GM18505 (cell line): ENCODE measurements at regions not wholly inside any gene's neighbourhood (a gene's known extent, or its start where the extent isn't known, plus 50 kb on each side); places are given as distances from the start of the nearest gene placed in this dataset.

Source experiments
- ATAC-seq: cut with Tn5 transposase; IDR thresholded peaks from one replicate; pipeline ENCODE4 v1.9.1; 2021; ENCODE audit not compliant: unreplicated experiment
- POLR2A ChIP-seq: IDR thresholded peaks from 4 replicates; pipeline ENCODE4 v1.6.1; 2011; ENCODE audit warnings: borderline replicate concordance; ENCODE audit not compliant: insufficient read depth, insufficient read length; ENCODE audit errors: extremely low read depth

- no peak for ATAC-seq
- TF ChIP-seq POLR2A: no peak
Observed at GRCh38 chr2:186024921-186025320, 286.3 kb downstream of the FSIP2 start.

GRCh38 chr2:186027922-186028321 is 289.3 kb downstream of the FSIP2 start:
- ATAC-seq: peak; percentile 83
- no peak for TF ChIP-seq POLR2A

- ATAC-seq: no peak
- TF ChIP-seq POLR2A: no peak
Observed at GRCh38 chr2:186031229-186031628, 292.6 kb downstream of the FSIP2 start.

GRCh38 chr2:186032102-186032738 is 293.6 kb downstream of the FSIP2 start:
- TF ChIP-seq POLR2A: no peak
- no peak for ATAC-seq

- no peak for TF ChIP-seq POLR2A
- ATAC-seq: no peak
Observed at GRCh38 chr2:186032930-186033329, 294.3 kb downstream of the FSIP2 start.

GRCh38 chr2:186033541-186033940 is 294.9 kb downstream of the FSIP2 start:
- no peak for ATAC-seq
- TF ChIP-seq POLR2A: no peak

GRCh38 chr2:186036862-186037449 is 298.4 kb downstream of the FSIP2 start:
- no peak for ATAC-seq
- no peak for TF ChIP-seq POLR2A

- ATAC-seq: no peak
- TF ChIP-seq POLR2A: no peak
Observed at GRCh38 chr2:186042207-186043028, 303.8 kb downstream of the FSIP2 start.

- ATAC-seq: no peak
- no peak for TF ChIP-seq POLR2A
Observed at GRCh38 chr2:186044761-186045160, 306.2 kb downstream of the FSIP2 start.

GRCh38 chr2:186052930-186053329 is 314.3 kb downstream of the FSIP2 start:
- no peak for ATAC-seq

GRCh38 chr2:186058614-186059013 is 320.0 kb downstream of the FSIP2 start:
- TF ChIP-seq POLR2A: no peak
- ATAC-seq: no peak

More at GRCh38 chr2:186052930-186053329, 314.3 kb downstream of the FSIP2 start:
- no peak for TF ChIP-seq POLR2A

- no peak for TF ChIP-seq POLR2A
Observed at GRCh38 chr2:186059096-186059495, 320.5 kb downstream of the FSIP2 start.

GRCh38 chr2:186060744-186061440 is 322.3 kb downstream of the FSIP2 start:
- TF ChIP-seq POLR2A: no peak
- ATAC-seq: no peak

More at GRCh38 chr2:186059096-186059495, 320.5 kb downstream of the FSIP2 start:
- no peak for ATAC-seq
